ENCODE measurements at regions not wholly inside any gene's neighbourhood (a gene's known extent, or its start where the extent isn't known, plus 50 kb on each side); places are given as distances from the start of the nearest gene placed in this dataset.

DNA sequence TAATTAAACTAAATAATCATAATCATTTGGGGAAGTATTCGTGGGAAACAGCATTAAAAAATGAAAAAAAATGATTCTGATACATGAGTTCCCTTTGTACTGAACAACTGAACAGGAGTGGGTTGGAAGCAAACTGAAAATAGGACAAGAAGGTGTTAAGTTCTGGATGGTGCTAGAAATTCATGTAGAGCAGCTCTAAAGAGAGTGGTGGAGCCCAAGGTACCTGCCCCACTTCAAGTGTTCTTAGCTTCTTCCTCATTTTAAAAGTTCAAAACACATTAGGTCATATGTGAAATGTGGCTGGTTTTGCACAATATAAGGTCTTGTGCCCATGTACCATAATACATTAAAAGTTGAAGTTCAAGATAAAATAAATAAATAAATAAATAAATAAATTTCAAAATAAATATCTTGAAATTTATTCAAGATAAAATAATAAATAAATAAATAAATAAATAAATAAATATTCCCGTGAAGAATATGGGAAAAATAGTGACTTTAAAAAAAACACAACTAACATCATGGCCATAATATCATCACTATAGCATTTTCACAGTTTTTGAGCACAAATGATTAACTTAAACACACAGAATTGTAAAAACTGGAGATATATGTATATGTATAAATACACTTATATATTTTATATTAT is 191.5 kb upstream of the PRKD1 start:
- TF ChIP-seq, protein P1, sequence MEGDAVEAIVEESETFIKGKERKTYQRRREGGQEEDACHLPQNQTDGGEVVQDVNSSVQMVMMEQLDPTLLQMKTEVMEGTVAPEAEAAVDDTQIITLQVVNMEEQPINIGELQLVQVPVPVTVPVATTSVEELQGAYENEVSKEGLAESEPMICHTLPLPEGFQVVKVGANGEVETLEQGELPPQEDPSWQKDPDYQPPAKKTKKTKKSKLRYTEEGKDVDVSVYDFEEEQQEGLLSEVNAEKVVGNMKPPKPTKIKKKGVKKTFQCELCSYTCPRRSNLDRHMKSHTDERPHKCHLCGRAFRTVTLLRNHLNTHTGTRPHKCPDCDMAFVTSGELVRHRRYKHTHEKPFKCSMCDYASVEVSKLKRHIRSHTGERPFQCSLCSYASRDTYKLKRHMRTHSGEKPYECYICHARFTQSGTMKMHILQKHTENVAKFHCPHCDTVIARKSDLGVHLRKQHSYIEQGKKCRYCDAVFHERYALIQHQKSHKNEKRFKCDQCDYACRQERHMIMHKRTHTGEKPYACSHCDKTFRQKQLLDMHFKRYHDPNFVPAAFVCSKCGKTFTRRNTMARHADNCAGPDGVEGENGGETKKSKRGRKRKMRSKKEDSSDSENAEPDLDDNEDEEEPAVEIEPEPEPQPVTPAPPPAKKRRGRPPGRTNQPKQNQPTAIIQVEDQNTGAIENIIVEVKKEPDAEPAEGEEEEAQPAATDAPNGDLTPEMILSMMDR (IDR thresholded peaks at IDR 0.05), result no peak
- TF ChIP-seq POLR2A (IDR thresholded peaks at IDR 0.05), result no peak

Measured in esophagus squamous epithelium (tissue), 4 donors.